Coronary artery (tissue), 2 donors: ENCODE measurements at regions not wholly inside any gene's neighbourhood (a gene's known extent, or its start where the extent isn't known, plus 50 kb on each side); places are given as distances from the start of the nearest gene placed in this dataset.

Source experiments
- DNase-seq: peaks from one replicate; pipeline ENCODE4 v3.0.0-alpha.2; 2017; ENCODE audit warnings: low spot score
- H3K27ac ChIP-seq, 2 donors: fragments of 200-600 bp; sonication (generic); one replicate each; pipeline ENCODE4 v1.5.1; 2016 to 2019
- H3K4me3 ChIP-seq: fragments of 200-600 bp; sonication (generic); 2 replicates; pipeline ENCODE4 v1.5.1; 2016; ENCODE audit warnings: mild to moderate bottlenecking, moderate library complexity
- TF ChIP-seq, protein P1 (sequence below): fragments of 200-600 bp; sonication (generic); IDR thresholded peaks from one replicate; pipeline ENCODE4 v1.5.1; 2019; ENCODE audit warnings: antibody characterized with exemption

DNA sequence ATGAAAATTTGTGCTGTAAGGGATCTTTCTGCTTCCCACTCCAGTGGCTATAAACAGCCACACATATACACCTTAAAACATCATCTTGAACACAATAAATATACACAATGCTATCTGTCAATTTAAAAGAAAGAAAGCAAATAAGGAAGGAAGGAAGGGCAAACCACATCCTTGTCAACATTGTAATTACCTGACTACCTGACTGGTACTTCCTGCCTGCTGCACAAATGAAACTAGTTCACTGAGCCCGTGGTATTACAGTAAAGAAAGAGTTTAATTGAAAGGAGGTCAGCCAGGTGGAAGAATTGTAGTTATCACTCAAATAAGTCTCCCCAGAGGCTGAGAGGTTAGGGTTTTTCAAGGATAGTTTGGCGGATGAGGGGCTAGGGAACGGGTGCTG, 344.4 kb upstream of the ASIC2 start:
- TF ChIP-seq, protein P1, sequence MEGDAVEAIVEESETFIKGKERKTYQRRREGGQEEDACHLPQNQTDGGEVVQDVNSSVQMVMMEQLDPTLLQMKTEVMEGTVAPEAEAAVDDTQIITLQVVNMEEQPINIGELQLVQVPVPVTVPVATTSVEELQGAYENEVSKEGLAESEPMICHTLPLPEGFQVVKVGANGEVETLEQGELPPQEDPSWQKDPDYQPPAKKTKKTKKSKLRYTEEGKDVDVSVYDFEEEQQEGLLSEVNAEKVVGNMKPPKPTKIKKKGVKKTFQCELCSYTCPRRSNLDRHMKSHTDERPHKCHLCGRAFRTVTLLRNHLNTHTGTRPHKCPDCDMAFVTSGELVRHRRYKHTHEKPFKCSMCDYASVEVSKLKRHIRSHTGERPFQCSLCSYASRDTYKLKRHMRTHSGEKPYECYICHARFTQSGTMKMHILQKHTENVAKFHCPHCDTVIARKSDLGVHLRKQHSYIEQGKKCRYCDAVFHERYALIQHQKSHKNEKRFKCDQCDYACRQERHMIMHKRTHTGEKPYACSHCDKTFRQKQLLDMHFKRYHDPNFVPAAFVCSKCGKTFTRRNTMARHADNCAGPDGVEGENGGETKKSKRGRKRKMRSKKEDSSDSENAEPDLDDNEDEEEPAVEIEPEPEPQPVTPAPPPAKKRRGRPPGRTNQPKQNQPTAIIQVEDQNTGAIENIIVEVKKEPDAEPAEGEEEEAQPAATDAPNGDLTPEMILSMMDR = no peak
- Histone ChIP-seq H3K4me3 (no peak overlapping the region), H3K27ac (no peak overlapping the region)
- no peak for DNase-seq

DNA sequence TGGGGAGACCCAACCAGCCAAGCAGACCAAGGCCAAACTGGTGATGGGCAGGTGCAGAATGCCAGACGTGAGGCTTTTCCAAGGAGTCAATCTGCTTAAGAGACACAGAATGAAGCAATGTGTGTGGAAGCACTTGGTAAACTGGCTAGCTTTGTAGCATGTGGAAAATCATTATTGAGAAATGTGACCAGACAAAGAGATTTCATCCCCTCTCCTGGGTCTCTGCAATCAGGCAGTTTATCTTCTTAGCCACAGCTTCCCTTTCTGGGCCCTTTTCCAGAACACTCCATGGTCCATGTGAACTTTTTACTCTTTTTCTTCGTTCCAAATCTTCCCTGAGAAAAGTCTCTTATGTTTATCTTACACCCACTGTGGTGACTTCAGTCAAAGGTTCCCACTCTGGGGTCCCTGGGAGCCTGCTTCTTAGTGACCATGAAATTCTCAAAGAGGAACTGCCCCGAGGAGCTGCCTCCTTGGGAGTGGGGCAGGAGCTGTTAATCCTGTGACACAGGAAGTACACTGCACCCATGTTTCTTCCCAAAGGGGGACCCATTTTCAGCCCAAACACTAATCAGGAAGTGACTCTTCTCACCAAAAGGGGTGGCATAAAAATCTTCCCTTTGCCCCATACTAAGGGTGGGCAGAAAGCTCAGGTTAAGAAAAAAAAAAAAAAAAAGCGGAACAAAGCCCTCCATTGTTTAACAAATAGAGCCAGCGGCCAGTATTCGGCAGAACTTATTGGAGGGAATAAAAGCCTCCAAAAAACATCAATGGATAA, 346.2 kb upstream of the ASIC2 start:
- Histone ChIP-seq H3K27ac (no peak overlapping the region), H3K4me3 (no peak overlapping the region)
- no peak for DNase-seq
- TF ChIP-seq, protein P1 = no peak

DNA sequence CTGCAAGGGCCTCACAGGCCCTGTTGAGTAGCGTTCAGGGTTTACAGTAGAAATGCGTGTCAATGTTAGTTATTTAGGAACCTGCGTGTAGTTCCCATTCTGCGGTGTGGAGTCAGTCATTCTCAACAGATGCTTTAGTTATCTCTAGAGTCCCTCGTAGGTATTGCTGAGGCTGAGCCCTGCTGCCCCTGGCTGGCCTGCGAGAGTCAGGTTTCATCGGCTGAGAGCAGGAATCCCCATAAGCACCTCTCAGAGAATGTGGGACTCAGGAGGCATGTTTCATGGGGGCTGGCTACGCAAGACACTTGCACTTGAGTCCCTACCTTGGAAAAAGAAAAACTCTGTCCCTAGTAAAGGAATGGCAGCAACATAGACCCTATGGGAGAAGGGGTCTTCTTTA, 347.5 kb upstream of the ASIC2 start:
- no peak overlapping the region for H3K4me3 ChIP-seq
- H3K27ac ChIP-seq = no peak overlapping the region
- TF ChIP-seq, protein P1 = no peak
- DNase-seq = no peak

DNA sequence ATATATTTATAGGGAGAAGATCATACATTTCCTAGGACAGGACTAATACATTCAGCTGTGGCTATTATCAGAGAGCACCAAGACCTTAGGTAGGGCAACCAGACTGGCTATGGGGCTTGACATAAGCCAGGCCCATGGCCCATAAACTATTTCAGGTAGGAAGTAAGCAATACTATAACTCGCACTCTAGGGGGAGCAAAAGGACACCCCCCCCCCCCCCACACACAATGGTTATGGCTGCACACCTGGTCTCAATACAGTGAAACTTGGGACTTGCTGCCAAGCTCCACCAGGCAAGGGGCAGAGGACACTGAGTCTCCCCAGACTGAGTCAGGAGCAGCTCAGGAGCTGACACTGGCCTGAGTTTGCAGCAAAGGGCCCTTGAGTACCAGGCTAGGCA, 348.9 kb upstream of the ASIC2 start:
- TF ChIP-seq, protein P1 = no peak
- Histone ChIP-seq H3K4me3 (no peak overlapping the region), H3K27ac (no peak overlapping the region)
- no peak for DNase-seq

DNA sequence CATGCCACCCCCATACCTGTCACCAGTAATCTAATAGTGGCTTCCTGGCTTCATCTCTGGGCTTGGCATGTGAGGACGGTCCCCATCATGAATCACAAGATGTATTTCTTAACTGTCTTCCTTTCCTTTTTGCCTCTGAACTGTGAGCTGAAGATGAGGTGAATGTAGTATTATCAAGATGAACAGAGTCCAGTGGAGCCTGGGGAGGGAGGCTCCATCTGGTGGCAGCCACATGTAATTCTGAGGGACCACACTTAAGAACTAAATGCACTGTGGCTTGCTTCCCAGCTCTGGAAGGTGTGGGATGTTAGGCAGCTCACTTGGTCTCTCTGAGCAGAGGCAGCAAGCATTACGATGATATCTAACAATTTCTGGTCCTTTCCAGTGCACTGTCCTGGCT, 354.9 kb upstream of the ASIC2 start:
- no peak for DNase-seq
- TF ChIP-seq, protein P1 = peak; percentile 23
- no peak overlapping the region for H3K4me3 ChIP-seq

DNA sequence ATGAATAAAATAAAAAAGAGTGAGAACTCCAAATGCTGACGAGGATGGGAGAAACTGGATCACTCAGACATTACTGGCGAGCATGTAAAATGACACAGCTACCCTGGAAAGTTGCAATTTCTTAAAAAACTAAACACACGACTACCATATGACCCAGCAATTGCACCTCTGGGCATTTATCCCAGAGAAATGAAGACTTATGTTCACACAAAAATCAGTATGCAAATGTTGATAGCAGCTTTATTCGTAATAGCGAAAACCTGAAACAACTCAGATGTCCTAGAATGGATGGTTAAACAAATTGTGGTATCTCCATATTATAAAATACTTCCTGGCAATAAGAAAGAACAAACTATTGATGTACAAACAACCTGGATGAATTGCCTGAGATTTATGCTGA, 357.2 kb upstream of the ASIC2 start:
- Histone ChIP-seq H3K27ac (no peak overlapping the region), H3K4me3 (no peak overlapping the region)
- TF ChIP-seq, protein P1 = no peak
- DNase-seq = no peak

More for the DNA sequence above, 354.9 kb upstream of the ASIC2 start:
- H3K27ac ChIP-seq = no peak overlapping the region

DNA sequence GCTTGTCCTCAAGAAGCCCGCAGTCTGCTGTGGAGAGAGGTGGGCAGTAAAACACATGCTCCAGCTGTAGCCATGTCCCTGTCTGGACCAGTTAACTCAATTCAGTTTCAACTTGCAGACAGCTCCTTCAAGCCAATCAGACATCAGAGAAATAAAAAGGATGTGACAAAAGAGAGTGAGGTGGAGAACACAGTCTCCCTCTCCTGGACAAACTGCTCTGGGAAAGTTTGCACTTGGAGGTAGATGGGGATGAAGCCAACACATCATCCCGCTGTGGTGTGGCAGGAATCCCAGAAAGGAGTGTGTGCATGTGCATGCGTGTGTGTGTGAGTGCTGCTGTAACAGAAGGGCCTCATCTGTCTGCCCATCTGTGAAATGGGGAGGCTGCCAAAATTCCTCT, 358.6 kb upstream of the ASIC2 start:
- TF ChIP-seq, protein P1 = no peak
- no peak for DNase-seq

More for the DNA sequence above, 358.6 kb upstream of the ASIC2 start:
- H3K4me3 ChIP-seq = no peak overlapping the region
- H3K27ac ChIP-seq = no peak overlapping the region
